Neutrophil (primary cell): ENCODE measurements at regions not wholly inside any gene's neighbourhood (a gene's known extent, or its start where the extent isn't known, plus 50 kb on each side); places are given as distances from the start of the nearest gene placed in this dataset.

Experiments
- H3K27ac ChIP-seq: fragments of 200-600 bp; sonication (generic); 2 replicates; pipeline ENCODE4 v1.5.1; 2016; ENCODE audit warnings: mild to moderate bottlenecking, moderate library complexity
- H3K27me3 ChIP-seq: fragments of 200-600 bp; sonication (generic); 2 replicates; pipeline ENCODE4 v1.6.0; 2016; ENCODE audit warnings: mild to moderate bottlenecking
- H3K36me3 ChIP-seq: fragments of 200-600 bp; sonication (generic); 2 replicates; pipeline ENCODE4 v1.5.1; 2017
- H3K4me1 ChIP-seq, 2 experiments: fragments of 200-600 bp in 1 of 2; sonication (generic) in 1 of 2; 1 replicate in 1 of 2; 2 replicates in 1 of 2; pipeline versions ENCODE4 v1.5.1 to v1.6.1; 2013 to 2016; ENCODE audit warnings: low read depth in 1 of 2, low read length in 1 of 2, mild to moderate bottlenecking in 1 of 2, moderate library complexity in 1 of 2; ENCODE audit not compliant: control insufficient read depth in 1 of 2, insufficient read depth in 1 of 2
- H3K4me3 ChIP-seq, 2 experiments: fragments of 200-600 bp in 1 of 2; sonication (generic) in 1 of 2; 1 replicate in 1 of 2; 2 replicates in 1 of 2; pipeline ENCODE4 v1.5.1; 2013 to 2016; ENCODE audit warnings: low read depth in 1 of 2, low read length in 1 of 2, mild to moderate bottlenecking in 1 of 2, moderate library complexity in 1 of 2
- H3K9me3 ChIP-seq: fragments of 200-600 bp; sonication (generic); 2 replicates; pipeline ENCODE4 v1.5.1; 2016
- CTCF ChIP-seq: fragments of 200-600 bp; sonication (generic); IDR thresholded peaks from 2 replicates; pipeline ENCODE4 v1.5.1; 2016; ENCODE audit warnings: antibody characterized with exemption

GRCh38 chr22:48085901-48086645 is 1323.6 kb downstream of the TBC1D22A start:
- H3K4me3 ChIP-seq = no peak overlapping the region
- no peak for TF ChIP-seq CTCF
- H3K27ac ChIP-seq = no peak overlapping the region
- H3K9me3 ChIP-seq = no peaks in the 10 kb centered on the region
- peaks cover 34% of the 10 kb centered on the region for H3K27me3 ChIP-seq
- no peaks in the 10 kb centered on the region for H3K36me3 ChIP-seq
- H3K4me1 ChIP-seq = peaks cover 0 to 9% of the 10 kb centered on the region in 2 experiments

- Histone ChIP-seq H3K36me3 (no peaks in the 10 kb centered on the region), H3K9me3 (no peaks in the 10 kb centered on the region), H3K27me3 (peaks cover 20% of the 10 kb centered on the region), H3K4me3 (no peak overlapping the region), H3K4me1 (peaks cover 0 to under 1% of the 10 kb centered on the region in 2 experiments), H3K27ac (no peak overlapping the region)
- TF ChIP-seq CTCF = no peak
These were observed 1322.2 kb downstream of the TBC1D22A start for GRCh38 chr22:48084729-48085050.

DNA sequence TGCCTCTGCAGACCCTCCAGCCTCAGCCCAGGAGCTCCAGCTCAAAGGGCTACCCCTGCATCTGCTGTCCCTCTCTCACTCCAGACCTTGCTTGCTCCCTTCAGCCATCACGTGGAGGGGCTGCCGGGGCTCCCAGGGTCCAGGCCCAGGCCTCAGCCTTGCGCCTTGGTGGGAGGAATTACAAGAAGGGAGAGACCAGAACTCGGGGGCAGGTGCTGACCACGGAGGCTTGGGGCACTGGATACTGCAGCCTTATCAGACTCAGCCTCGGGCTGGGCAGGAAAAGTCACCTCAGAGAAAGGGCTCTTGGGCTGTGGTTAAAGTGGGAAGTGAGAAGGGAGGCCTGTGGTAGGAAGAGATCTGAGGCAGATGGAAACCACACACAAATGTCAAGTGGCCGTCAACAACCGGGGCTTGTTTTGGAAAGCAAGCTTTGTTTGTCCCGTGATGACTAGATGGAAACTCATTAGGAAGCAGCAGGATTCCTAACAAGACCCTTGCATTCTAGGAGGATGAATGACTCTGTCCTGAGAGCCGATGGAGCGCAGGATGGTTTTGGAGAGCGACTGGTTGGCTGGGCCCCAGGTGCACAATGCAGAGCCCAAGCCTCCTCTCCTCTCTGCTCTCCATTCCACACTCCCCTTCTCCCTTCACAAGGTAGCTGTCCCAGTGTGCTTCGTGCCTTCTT is 1321.7 kb downstream of the TBC1D22A start:
- Histone ChIP-seq H3K4me3 (no peak overlapping the region), H3K27me3 (peaks cover 15% of the 10 kb centered on the region)
- no peak for TF ChIP-seq CTCF

GRCh38 chr22:48083502-48083901 is 1321.1 kb downstream of the TBC1D22A start:
- no peak for TF ChIP-seq CTCF
- peaks cover 14% of the 10 kb centered on the region for H3K27me3 ChIP-seq
- H3K4me3 ChIP-seq = no peak overlapping the region
- H3K4me1 ChIP-seq = no peaks in the 10 kb centered on the region
- H3K27ac ChIP-seq = no peak overlapping the region
- no peaks in the 10 kb centered on the region for H3K9me3 ChIP-seq
- no peaks in the 10 kb centered on the region for H3K36me3 ChIP-seq

More for the DNA sequence above, 1321.7 kb downstream of the TBC1D22A start:
- Histone ChIP-seq H3K4me1 (no peaks in the 10 kb centered on the region), H3K27ac (no peak overlapping the region), H3K9me3 (no peaks in the 10 kb centered on the region), H3K36me3 (no peaks in the 10 kb centered on the region)

GRCh38 chr22:48082284-48082683 is 1319.8 kb downstream of the TBC1D22A start:
- no peak for TF ChIP-seq CTCF
- no peaks in the 10 kb centered on the region for H3K9me3 ChIP-seq
- no peaks in the 10 kb centered on the region for H3K4me1 ChIP-seq
- peaks cover 14% of the 10 kb centered on the region for H3K27me3 ChIP-seq
- H3K4me3 ChIP-seq = no peak overlapping the region
- no peak overlapping the region for H3K27ac ChIP-seq
- H3K36me3 ChIP-seq = no peaks in the 10 kb centered on the region
